ENCODE measurements at regions not wholly inside any gene's neighbourhood (a gene's known extent, or its start where the extent isn't known, plus 50 kb on each side); places are given as distances from the start of the nearest gene placed in this dataset.

DNA sequence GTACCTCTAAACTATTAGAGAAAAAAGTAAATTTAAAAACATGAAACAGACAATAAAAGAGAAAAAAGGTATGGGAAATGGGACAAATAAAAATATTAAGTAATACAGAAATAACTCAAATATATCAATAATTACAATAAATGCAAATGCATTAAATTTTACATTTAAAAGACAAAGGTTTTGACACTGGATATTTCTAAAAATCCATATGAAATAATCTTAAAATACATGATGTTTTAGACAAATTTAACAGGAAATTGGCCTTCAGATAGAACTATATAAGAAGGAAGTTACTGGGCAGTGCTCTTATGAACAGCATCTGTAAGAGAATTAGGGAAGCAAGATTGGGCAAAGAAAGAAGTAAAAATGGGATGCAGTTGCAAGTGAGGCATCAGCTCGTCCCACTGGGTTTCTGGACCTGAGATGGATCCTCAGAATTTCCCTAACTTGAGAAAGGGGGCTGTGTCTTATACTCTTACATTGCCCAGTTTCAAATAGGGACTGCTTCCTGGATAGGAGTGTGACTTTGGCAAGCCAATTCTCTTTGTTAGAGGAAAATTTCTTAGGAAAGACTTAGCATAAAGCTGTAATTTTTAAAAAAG is 376.7 kb downstream of the SMOC2 start:
- TF ChIP-seq TARDBP (IDR thresholded peaks at IDR 0.05), result no peak
- no peak for TF ChIP-seq SP1 (IDR thresholded peaks at IDR 0.05)
- TF ChIP-seq SUZ12 (IDR thresholded peaks at IDR 0.05), result no peak
